Superior temporal gyrus (tissue), 1 donor: ENCODE measurements at regions not wholly inside any gene's neighbourhood (a gene's known extent, or its start where the extent isn't known, plus 50 kb on each side); places are given as distances from the start of the nearest gene placed in this dataset.

Experiments
- DNase-seq: peaks from one replicate; pipeline ENCODE4 v3.0.0-alpha.2; 2016; ENCODE audit errors: extremely low spot score

DNA sequence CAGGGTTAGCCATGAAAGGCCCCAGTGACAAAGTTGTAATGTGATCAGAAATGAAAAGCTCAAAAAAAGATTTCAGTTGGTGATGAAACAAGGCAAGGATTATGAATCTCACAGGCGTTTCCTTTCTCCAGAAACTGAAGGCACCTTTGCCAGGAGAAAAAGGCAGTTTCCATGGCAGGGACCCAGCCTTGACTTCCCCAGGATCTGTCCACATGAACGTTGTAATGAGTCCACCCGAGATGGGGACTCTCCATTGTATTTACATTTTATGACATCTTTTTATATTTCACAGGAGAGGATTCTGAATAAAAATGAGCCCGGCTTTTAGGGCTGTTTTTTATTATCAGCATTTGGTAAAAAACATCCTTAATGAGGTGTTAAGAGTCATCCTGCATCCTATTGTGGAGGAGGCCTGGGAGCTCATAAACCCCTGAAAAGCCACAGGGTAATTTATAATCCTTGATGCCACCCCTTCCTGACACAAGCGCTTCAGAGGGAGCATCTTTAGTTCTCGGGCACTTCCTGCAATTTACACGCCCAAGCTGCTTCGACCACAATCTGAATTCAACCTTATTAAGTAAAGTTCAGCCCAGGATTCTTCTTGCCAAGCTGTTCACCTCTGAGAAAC, 74.1 kb upstream of the SALL4 start:
- DNase-seq: no peak

DNA sequence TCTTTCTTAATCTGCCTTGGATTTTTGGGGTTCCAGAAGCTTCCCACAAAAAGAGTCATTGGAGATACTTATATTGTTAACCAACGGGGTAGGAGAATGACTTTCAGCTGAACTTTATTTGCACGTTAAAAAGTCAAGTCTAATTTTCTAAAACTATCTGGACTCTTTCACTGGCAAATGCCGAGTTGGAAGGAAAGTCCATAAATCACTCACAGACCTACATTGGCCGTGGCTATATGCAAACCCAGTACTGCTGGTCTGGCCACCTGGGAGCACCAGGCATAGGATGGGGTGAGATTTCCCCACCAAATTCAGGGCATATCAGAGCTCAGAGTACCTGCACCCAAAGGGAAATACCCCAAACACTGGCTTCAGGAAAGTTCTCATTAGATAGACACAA, 71.3 kb upstream of the SALL4 start:
- no peak for DNase-seq

DNA sequence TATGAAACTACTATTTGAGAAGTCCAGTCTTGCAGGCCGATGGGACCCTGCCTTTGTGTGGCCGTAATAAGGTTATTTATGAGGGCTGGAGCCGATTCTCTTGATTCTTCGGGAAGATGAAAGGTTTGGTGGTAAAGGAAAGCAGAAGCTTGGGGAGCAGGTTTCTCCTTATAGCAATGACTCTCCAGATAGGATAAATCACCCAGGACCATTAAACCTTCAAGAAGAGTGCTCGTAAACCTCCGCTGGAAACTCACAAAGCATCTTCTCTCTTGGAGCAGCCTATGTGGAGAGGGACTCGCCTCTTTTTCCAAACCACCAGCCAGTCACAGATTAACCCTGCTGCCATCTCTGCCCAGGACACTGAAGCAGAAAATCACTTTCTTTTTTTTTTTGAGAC, 69.6 kb upstream of the SALL4 start:
- no peak for DNase-seq

DNA sequence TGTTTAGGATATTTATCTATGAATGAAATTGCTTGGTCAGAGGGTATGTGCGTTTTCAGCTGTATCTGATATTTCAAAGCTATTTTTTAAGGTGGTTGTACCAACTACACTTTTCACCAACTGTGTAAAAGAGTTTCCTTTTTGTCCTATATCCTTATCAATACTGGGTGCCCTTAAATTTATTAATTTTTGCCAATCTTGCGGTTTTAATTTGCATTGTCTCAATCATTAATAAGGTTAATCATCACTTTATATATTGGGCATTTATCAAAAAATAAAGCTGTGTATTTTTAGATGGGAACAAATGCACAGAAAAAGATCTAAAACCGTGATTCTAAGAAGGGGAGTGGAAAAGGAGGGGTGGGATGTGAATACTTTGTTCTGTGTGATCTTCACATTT, 66.7 kb upstream of the SALL4 start:
- no peak for DNase-seq

DNA sequence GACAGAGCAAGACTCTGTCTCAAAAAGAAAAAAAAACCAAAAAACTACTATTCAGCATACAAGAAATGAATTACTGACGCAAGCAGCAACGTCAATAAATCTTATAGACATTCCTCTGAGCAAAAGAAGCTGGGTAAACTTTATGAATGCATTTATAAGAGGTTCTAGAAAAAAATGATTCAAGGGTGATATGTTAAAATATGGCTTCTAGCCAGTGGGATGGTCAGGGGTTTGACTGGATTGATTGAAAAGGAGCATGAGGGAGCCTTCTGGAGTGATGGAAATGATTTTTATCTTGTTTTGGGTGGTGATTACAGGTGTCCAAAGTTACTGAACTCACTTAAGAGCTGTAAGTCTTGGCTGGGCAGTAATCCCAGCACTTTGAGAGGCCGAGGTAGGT, 64.9 kb upstream of the SALL4 start:
- DNase-seq: no peak

DNA sequence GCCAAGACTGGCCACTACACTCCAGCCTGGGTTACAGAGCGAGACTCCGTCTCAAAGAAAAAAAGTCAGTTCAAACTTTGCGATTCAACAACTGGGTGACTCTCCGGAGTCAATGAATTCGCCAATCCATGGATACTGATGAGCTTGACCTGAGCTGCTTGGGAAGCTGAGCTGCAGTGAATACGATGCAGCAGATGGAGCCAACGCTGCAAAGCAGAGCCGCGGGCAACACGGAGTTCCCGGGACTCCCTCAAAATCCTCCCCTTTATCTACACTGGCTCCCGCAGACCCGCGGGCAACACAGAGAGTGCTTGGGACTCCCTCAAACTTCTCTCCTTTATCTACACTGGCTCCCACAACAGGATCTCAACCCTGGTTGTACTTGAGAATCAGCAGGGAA, 62.6 kb upstream of the SALL4 start:
- DNase-seq: no peak

DNA sequence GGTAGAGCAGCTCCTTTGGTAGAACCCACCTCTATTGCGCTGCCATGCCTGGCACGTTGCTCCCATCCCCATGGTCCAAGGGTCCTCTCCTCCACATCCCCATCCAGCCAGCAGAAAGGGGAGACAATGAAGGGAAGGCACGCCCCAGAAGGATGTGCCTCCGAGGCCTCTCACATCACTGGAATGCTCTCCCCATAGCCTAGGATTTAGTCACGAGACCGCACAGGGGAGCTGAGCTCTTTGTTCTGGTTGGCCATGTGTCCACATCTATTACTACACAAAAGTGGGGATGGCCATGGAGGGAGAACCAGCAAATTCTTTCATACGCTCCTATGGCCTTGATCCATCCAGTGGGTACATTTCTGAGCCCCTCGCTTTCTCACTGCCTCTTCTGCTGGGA, 60.5 kb upstream of the SALL4 start:
- DNase-seq: no peak

DNA sequence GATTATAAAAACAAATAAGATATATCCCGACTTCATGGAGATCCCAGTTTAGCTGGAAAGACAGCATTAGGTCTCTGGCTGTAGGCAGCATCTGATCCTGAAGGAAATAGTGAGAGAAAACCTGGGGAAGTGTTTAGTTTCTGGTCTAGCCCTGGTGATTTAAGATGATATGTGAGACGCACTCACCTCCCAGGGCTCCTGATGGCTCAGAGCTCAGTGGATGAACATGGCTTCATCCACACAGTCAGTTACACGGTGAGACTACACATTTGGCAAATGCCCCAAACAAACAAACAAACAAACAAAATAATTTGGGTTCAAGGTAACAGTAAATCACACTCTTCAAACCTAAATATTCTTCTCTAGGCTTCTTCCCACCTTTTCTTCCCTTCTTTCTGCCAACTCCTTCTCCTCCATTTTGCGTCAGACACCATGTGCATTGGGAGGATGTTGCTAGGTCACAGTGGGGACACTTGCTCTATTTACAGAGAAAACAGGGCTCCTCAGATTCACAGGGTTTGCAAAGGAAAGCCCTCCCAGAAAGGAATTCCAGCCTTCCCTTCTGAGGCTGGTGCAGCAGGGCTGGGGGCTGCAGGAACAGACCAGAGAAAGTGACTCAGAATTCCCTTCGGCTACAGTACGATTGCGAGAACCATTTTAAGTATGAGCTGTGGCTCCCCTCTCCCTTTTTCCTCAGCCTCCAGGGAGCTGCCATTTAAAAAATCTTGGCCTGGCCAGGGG, 59.6 kb upstream of the SALL4 start:
- DNase-seq: no peak

DNA sequence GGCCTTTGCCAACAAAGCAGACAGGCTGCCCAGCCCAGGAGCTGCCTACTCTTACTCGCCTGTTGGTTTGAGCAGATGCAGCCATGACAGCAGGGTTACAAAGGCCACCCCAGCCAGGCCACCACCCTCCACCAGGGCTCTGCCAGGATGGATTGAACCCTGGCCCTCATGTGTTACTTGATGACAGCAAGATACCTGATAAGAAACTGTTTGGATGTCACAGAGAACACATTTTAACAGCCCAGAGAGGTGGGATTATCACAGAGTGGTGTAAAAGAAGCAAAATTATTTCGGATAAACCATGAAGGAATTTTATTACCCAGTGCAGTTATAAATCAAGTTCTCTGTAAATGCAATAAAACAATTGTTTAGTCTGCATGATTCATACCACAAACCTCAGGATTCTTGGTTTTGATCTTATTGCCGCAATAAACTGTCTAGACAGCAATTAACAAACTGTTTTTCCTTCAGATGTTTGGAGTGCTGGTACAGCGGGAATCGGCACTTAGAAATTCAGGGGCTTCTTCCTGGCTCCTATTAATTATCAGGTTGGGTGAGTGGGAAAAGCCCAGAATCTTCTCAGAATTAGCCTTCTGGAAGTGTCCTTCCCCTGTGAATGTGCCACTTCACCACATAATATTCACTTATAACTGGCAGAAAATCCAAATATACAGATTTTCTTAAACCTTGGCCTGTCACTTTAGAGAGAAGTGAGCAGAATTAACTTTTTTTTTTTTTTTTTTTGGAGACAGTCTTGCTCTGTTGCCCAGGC, 58.0 kb upstream of the SALL4 start:
- no peak for DNase-seq

DNA sequence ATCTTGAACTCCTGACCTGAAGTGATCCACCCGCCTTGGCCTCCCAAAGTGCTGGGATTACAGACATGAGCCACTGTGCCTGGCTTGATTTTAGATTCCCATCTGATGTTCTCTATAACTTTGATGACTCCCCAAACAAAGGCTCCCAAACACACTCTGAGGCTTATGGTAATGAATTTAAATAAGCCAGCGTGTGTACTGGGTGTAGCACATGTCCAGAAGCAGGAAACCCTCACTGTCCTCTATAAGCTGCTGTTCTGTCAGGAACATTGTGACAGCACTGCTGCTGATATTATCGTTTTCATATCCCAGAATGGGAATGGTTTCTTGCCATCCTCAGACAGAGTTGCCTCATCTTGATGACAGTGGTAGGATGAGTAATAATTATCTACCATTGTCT, 54.1 kb upstream of the SALL4 start:
- DNase-seq: no peak

DNA sequence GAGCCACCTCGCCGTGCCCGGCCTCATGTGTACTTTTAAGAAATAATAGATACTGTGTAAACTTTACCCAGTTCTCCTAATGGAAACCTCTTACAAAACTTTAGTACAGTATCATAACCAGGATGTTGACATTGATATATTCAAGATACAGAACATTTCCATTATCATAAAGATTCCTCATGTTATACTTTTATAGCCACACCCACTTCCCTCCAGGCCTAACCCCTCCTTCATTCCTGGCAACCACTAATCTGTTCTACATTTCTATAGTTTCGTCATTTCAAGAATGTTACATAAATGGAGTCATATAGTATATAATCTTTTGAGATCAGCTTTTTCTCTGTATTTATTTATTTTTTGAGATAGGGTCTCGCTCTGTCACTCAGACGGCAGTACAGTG, 52.6 kb upstream of the SALL4 start:
- no peak for DNase-seq
